Nucleus accumbens (tissue), 56 donors: ENCODE measurements at regions not wholly inside any gene's neighbourhood (a gene's known extent, or its start where the extent isn't known, plus 50 kb on each side); places are given as distances from the start of the nearest gene placed in this dataset.
A peak's percentile ranks its signal among the peaks of the same experiment; 100 is the strongest.
"Not testable (repeated sequence)": the region's sequence is repeated elsewhere in the genome, so short reads cannot be mapped to it uniquely, and the experiment has no call there.

Experiments used
- DNase-seq, 56 donors: peaks; one replicate each; lab custom pipeline; 2025; lab: John Stamatoyannopoulos, UW

- DNase-seq, result no peak
These were observed 71.1 kb upstream of the TMEM97 start for GRCh38 chr17:28247671-28248555.

- no peak for DNase-seq
These were observed 69.3 kb upstream of the TMEM97 start for GRCh38 chr17:28249706-28250105.

- no peak for DNase-seq
These were observed 66.6 kb upstream of the TMEM97 start for GRCh38 chr17:28252436-28252835.

- DNase-seq, result no peak
These were observed 65.3 kb upstream of the TMEM97 start for GRCh38 chr17:28253663-28254062.

GRCh38 chr17:28255616-28256015 lies 63.4 kb upstream of the TMEM97 start:
- DNase-seq, result no peak

GRCh38 chr17:28256370-28256769 lies 62.6 kb upstream of the TMEM97 start:
- no peak for DNase-seq

GRCh38 chr17:28256881-28257280 lies 62.1 kb upstream of the TMEM97 start:
- no peak for DNase-seq

- no peak for DNase-seq
These were observed 60.6 kb upstream of the TMEM97 start for GRCh38 chr17:28258347-28258887.

- no peak for DNase-seq
These were observed 57.8 kb upstream of the TMEM97 start for GRCh38 chr17:28261219-28261618.

- DNase-seq, result not testable (repeated sequence)
These were observed 56.8 kb upstream of the TMEM97 start for GRCh38 chr17:28262123-28262745.

- DNase-seq, result peak in 3 of 56 donors; percentile 2 to 22 (median 8)
These were observed 54.0 kb upstream of the TMEM97 start for GRCh38 chr17:28264902-28265548.

- not testable (repeated sequence) for DNase-seq
These were observed 53.0 kb upstream of the TMEM97 start for GRCh38 chr17:28265856-28266546.

GRCh38 chr17:28266547-28266920 lies 52.5 kb upstream of the TMEM97 start:
- not testable (repeated sequence) for DNase-seq

- DNase-seq, result not testable (repeated sequence)
These were observed 51.9 kb upstream of the TMEM97 start for GRCh38 chr17:28266926-28267719.

GRCh38 chr17:28267720-28268609 lies 51.0 kb upstream of the TMEM97 start:
- DNase-seq, result no peak

- DNase-seq, result no peak
These were observed 50.2 kb upstream of the TMEM97 start for GRCh38 chr17:28268610-28269313.
